Retinal pigment epithelial cell (primary cell): ENCODE measurements at regions not wholly inside any gene's neighbourhood (a gene's known extent, or its start where the extent isn't known, plus 50 kb on each side); places are given as distances from the start of the nearest gene placed in this dataset.

Experiments
- DNase-seq: peaks from one replicate; pipeline ENCODE4 v3.0.0-alpha.2; 2010; ENCODE audit warnings: low read depth
- H3K4me3 ChIP-seq: 2 replicates; pipeline ENCODE4 v1.5.1; 2011; ENCODE audit warnings: mild to moderate bottlenecking, low read length, control low read depth, moderate library complexity
- TF ChIP-seq, protein P1 (sequence below): conservative IDR thresholded peaks from 2 replicates; pipeline ENCODE4 v1.5.1; 2011; ENCODE audit warnings: low read depth, low read length, control low read depth, inconsistent platforms

DNA sequence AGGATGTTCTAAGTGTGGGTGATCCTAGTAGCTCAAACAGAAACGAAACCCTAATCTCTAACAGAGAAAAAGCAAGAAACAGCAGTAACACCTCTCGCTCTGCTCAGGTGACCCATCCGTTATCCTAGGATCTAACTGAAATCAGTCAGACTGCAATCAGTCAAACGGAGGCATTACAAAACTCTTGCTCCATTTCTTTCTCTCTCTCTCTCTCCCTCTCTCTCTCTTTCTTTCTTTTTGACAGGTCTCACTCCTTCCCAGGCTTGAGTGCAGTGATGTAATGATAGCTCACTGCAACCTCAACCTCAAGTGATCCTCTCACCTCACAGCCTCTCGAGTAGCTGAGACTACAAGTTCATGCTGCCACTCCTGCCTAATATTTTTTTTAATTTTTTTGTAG is 1283.5 kb upstream of the CELF2 start:
- no peak for DNase-seq
- TF ChIP-seq, protein P1, sequence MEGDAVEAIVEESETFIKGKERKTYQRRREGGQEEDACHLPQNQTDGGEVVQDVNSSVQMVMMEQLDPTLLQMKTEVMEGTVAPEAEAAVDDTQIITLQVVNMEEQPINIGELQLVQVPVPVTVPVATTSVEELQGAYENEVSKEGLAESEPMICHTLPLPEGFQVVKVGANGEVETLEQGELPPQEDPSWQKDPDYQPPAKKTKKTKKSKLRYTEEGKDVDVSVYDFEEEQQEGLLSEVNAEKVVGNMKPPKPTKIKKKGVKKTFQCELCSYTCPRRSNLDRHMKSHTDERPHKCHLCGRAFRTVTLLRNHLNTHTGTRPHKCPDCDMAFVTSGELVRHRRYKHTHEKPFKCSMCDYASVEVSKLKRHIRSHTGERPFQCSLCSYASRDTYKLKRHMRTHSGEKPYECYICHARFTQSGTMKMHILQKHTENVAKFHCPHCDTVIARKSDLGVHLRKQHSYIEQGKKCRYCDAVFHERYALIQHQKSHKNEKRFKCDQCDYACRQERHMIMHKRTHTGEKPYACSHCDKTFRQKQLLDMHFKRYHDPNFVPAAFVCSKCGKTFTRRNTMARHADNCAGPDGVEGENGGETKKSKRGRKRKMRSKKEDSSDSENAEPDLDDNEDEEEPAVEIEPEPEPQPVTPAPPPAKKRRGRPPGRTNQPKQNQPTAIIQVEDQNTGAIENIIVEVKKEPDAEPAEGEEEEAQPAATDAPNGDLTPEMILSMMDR: no peak
- H3K4me3 ChIP-seq: no peak overlapping the region

DNA sequence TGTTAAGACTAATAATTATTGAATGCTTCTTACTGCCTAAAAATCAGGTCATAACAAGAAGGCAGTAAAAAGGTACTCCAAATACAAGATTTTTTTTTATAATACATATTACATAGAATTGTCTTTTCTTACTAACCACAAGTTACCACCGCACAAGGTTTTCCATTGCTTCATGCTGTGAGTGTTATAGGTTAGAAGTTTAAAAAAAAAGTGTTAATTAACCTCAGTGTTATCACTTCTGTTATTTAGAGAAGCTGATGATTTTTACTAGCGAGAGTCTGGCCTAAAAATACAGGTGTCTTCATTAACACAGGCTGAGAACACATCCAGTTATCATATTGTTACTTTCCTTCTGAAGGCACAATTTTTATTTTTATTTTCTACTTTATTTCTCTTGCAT is 1281.9 kb upstream of the CELF2 start:
- TF ChIP-seq, protein P1: no peak
- no peak overlapping the region for H3K4me3 ChIP-seq
- no peak for DNase-seq

DNA sequence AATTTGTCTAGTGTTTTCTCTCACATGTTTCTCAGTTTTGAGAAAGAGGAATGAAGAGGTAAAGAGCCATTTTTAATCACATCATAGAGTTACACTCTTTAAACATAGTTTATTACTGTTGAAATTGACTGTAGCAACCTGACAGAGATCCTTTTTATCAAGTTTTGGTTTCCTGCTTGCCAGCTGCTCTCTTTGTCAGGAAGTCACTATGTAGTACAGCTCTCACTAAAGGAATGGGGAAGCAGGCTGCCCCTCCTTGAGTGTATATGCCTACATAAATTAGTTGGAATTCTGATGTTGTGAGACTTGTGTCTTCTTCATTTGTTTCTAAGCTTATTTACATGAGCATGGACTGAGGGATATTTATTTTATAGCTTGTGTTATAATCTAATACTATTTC is 1274.0 kb upstream of the CELF2 start:
- H3K4me3 ChIP-seq: no peak overlapping the region
- no peak for DNase-seq
- TF ChIP-seq, protein P1: no peak

DNA sequence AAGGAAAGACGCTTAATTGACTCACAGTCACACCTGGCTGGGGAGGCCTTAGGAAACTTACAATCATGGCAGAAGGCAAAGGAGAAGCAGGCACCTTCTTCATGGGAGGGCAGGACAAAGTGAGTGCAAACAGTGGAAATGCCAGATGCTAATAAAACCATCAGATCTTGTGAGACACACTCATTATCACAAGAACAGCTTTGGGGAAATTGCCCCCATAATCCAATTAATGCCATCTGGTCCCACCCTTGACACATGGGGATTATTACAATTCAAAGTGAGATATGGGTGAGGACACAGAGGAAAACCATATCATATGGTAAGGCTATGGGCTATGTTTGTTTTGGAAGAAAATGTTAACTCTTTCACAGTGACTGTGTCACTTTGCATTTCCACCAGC is 1272.5 kb upstream of the CELF2 start:
- H3K4me3 ChIP-seq: no peak overlapping the region
- DNase-seq: no peak
- TF ChIP-seq, protein P1: no peak

DNA sequence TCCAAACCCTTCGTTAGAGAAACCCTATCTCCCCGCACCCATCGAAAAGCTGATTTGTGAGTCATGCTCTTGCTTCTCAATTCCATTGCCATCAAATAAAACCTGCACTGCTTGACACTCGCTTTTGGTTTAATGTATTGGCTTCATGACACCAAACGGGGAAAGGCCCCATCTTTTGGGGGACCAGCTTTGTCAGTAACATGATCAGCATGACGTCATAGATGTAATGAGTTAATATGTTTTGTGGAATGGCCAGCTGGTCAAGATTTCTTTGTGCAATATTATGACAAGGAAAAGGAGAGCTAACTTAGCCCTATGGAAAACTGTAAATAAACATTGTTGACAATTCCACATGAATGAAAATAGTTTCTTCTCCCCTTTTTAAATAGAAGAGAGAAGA is 1260.5 kb upstream of the CELF2 start:
- DNase-seq: no peak
- no peak overlapping the region for H3K4me3 ChIP-seq
- TF ChIP-seq, protein P1: no peak

DNA sequence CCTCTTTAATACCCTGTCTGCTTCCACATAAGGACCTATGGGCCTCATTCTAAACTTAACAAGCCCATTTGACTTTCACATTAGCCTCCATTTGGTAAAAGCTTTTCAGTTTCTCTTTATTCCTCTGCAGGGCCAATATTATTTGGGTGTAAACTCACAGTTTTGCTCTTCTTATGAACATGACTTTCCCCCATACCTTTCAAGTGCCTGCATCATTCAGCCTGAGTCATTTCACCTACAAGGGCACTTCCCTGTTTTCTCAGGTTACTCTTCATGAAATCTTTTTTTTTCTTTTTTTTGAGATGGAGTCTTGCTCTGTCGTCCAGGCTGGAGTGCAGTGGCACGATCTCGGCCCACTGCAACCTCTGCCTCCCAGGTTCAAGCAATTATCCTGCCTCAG is 1258.1 kb upstream of the CELF2 start:
- H3K4me3 ChIP-seq: no peak overlapping the region
- TF ChIP-seq, protein P1: no peak
- DNase-seq: no peak

DNA sequence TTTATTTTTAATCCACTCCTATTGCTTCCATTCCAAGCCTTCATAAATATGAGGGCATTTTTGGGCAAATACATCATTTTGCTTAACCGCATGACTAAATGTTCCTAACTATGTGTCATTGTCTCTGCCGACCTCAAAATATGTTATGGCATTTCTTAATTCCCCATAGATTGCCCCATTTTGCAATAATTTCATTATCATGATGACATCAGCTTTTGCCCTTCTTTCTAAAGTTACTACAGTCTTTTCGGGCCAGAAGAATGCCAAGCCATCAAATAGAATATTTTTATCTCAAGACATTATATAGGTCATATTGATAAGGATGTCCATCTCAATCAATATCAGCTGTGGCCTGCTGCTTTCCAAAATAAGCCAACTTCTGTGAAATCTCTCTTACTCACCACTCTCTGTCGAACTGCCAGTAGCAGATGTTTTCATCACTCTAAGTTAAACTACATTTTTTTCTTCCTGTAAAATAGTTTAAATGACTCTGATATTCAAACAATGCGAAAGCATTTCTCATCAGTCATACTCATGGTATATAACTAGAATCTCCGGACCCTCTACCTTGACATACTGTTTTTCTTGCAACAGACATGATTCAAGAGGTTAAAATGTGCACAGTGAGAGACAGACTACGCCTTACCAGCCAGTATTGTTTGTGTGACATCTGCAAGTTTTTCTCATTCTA is 1254.6 kb upstream of the CELF2 start:
- DNase-seq: peak; percentile 44
- TF ChIP-seq, protein P1: no peak
- no peak overlapping the region for H3K4me3 ChIP-seq
